ENCODE measurements at regions not wholly inside any gene's neighbourhood (a gene's known extent, or its start where the extent isn't known, plus 50 kb on each side); places are given as distances from the start of the nearest gene placed in this dataset.

- no peak overlapping the region for H3K27ac Mint-ChIP-seq
- no peaks in the 10 kb centered on the region for H3K4me1 Mint-ChIP-seq
- H3K36me3 Mint-ChIP-seq: no peaks in the 10 kb centered on the region
- H3K27me3 Mint-ChIP-seq: peaks cover 6% of the 10 kb centered on the region
- H3K9me3 Mint-ChIP-seq: no peaks in the 10 kb centered on the region
- DNase-seq (no peak), ATAC-seq (ENCODE audit: low read depth) (no peak)
- H3K4me3 Mint-ChIP-seq: no peak overlapping the region
- POLR2A ChIA-PET: no interaction called here
Observed at GRCh38 chr1:209454340-209454994, 129.0 kb upstream of the CAMK1G start.

- POLR2A ChIA-PET: no interaction called here
- no peak for ATAC-seq (ENCODE audit: low read depth)
- peaks cover 6% of the 10 kb centered on the region for H3K27me3 Mint-ChIP-seq
- DNase-seq: no peak
- no peak overlapping the region for H3K4me3 Mint-ChIP-seq
- no peaks in the 10 kb centered on the region for H3K4me1 Mint-ChIP-seq
- no peaks in the 10 kb centered on the region for H3K36me3 Mint-ChIP-seq
- no peaks in the 10 kb centered on the region for H3K9me3 Mint-ChIP-seq
- no peak overlapping the region for H3K27ac Mint-ChIP-seq
Observed at GRCh38 chr1:209455145-209455544, 128.4 kb upstream of the CAMK1G start.

- Mint-ChIP-seq H3K27me3 (peaks cover 6% of the 10 kb centered on the region), H3K4me3 (no peak overlapping the region), H3K9me3 (no peaks in the 10 kb centered on the region), H3K27ac (no peak overlapping the region), H3K4me1 (no peaks in the 10 kb centered on the region), H3K36me3 (no peaks in the 10 kb centered on the region)
- POLR2A ChIA-PET: no interaction called here
- no peak for ATAC-seq (ENCODE audit: low read depth)
- DNase-seq: no peak
Observed at GRCh38 chr1:209455661-209456358, 127.7 kb upstream of the CAMK1G start.

- Mint-ChIP-seq H3K27ac (no peak overlapping the region), H3K27me3 (peaks cover 9% of the 10 kb centered on the region), H3K36me3 (no peaks in the 10 kb centered on the region), H3K4me3 (no peak overlapping the region), H3K4me1 (no peaks in the 10 kb centered on the region), H3K9me3 (no peaks in the 10 kb centered on the region)
- POLR2A ChIA-PET: no interaction called here
- no peak for ATAC-seq (ENCODE audit: low read depth)
- no peak for DNase-seq
Observed at GRCh38 chr1:209456878-209457277, 126.6 kb upstream of the CAMK1G start.

GRCh38 chr1:209457401-209458125, 126.0 kb upstream of the CAMK1G start:
- Mint-ChIP-seq H3K27ac (no peak overlapping the region), H3K4me1 (no peaks in the 10 kb centered on the region), H3K27me3 (peaks cover 13% of the 10 kb centered on the region), H3K9me3 (peaks cover 2% of the 10 kb centered on the region), H3K4me3 (no peak overlapping the region), H3K36me3 (no peaks in the 10 kb centered on the region)
- POLR2A ChIA-PET: no interaction called here
- no peak for DNase-seq
- ATAC-seq (ENCODE audit: low read depth): no peak

GRCh38 chr1:209458921-209459320, 124.6 kb upstream of the CAMK1G start:
- Mint-ChIP-seq H3K4me3 (no peak overlapping the region), H3K4me1 (no peaks in the 10 kb centered on the region), H3K9me3 (peaks cover 2% of the 10 kb centered on the region), H3K36me3 (no peaks in the 10 kb centered on the region), H3K27ac (no peak overlapping the region), H3K27me3 (peaks cover 16% of the 10 kb centered on the region)
- DNase-seq: no peak
- POLR2A ChIA-PET: no interaction called here
- ATAC-seq (ENCODE audit: low read depth): no peak

- Mint-ChIP-seq H3K4me1 (no peaks in the 10 kb centered on the region), H3K36me3 (no peaks in the 10 kb centered on the region), H3K27me3 (peaks cover 16% of the 10 kb centered on the region), H3K4me3 (no peak overlapping the region), H3K27ac (peak overlapping the region; percentile 47), H3K9me3 (peaks cover 2% of the 10 kb centered on the region)
- ATAC-seq (ENCODE audit: low read depth) (no peak), DNase-seq (no peak)
- POLR2A ChIA-PET: no interaction called here
Observed at GRCh38 chr1:209461168-209461567, 122.3 kb upstream of the CAMK1G start.

GRCh38 chr1:209462433-209462832, 121.1 kb upstream of the CAMK1G start:
- POLR2A ChIA-PET: no interaction called here
- Mint-ChIP-seq H3K27ac (no peak overlapping the region), H3K27me3 (peaks cover 10% of the 10 kb centered on the region), H3K4me3 (no peak overlapping the region), H3K4me1 (no peaks in the 10 kb centered on the region), H3K9me3 (peaks cover 2% of the 10 kb centered on the region), H3K36me3 (no peaks in the 10 kb centered on the region)
- no peak for ATAC-seq (ENCODE audit: low read depth)
- no peak for DNase-seq

GRCh38 chr1:209463441-209463840, 120.1 kb upstream of the CAMK1G start:
- Mint-ChIP-seq H3K4me1 (no peaks in the 10 kb centered on the region), H3K9me3 (peaks cover 2% of the 10 kb centered on the region), H3K27me3 (peaks cover 10% of the 10 kb centered on the region), H3K4me3 (no peak overlapping the region), H3K27ac (no peak overlapping the region), H3K36me3 (no peaks in the 10 kb centered on the region)
- DNase-seq: no peak
- no peak for ATAC-seq (ENCODE audit: low read depth)
- POLR2A ChIA-PET: no interaction called here

- H3K4me1 Mint-ChIP-seq: no peaks in the 10 kb centered on the region
- no peak overlapping the region for H3K27ac Mint-ChIP-seq
- POLR2A ChIA-PET: no interaction called here
- no peak for ATAC-seq (ENCODE audit: low read depth)
- peaks cover 7% of the 10 kb centered on the region for H3K9me3 Mint-ChIP-seq
- no peaks in the 10 kb centered on the region for H3K36me3 Mint-ChIP-seq
- H3K27me3 Mint-ChIP-seq: peaks cover 2% of the 10 kb centered on the region
- no peak overlapping the region for H3K4me3 Mint-ChIP-seq
- DNase-seq: no peak
Observed at GRCh38 chr1:209473025-209473424, 110.5 kb upstream of the CAMK1G start.

- H3K9me3 Mint-ChIP-seq: no peaks in the 10 kb centered on the region
- no peaks in the 10 kb centered on the region for H3K36me3 Mint-ChIP-seq
- H3K4me3 Mint-ChIP-seq: no peak overlapping the region
- H3K4me1 Mint-ChIP-seq: peaks cover 3% of the 10 kb centered on the region
- peaks cover 2% of the 10 kb centered on the region for H3K27me3 Mint-ChIP-seq
- DNase-seq (no peak), ATAC-seq (ENCODE audit: low read depth) (no peak)
- no peak overlapping the region for H3K27ac Mint-ChIP-seq
- POLR2A ChIA-PET: no interaction called here
Observed at GRCh38 chr1:209480345-209480744, 103.2 kb upstream of the CAMK1G start.

- H3K9me3 Mint-ChIP-seq: no peaks in the 10 kb centered on the region
- H3K36me3 Mint-ChIP-seq: no peaks in the 10 kb centered on the region
- ATAC-seq (ENCODE audit: low read depth) (no peak), DNase-seq (no peak)
- no peak overlapping the region for H3K4me3 Mint-ChIP-seq
- peaks cover 3% of the 10 kb centered on the region for H3K4me1 Mint-ChIP-seq
- no peak overlapping the region for H3K27ac Mint-ChIP-seq
- POLR2A ChIA-PET: no interaction called here
- H3K27me3 Mint-ChIP-seq: peaks cover 2% of the 10 kb centered on the region
Observed at GRCh38 chr1:209483691-209484090, 99.8 kb upstream of the CAMK1G start.

- no peak overlapping the region for H3K27ac Mint-ChIP-seq
- no peak overlapping the region for H3K4me3 Mint-ChIP-seq
- no peaks in the 10 kb centered on the region for H3K36me3 Mint-ChIP-seq
- no peaks in the 10 kb centered on the region for H3K9me3 Mint-ChIP-seq
- no peak for ATAC-seq (ENCODE audit: low read depth)
- DNase-seq: no peak
- peaks cover 3% of the 10 kb centered on the region for H3K4me1 Mint-ChIP-seq
- H3K27me3 Mint-ChIP-seq: peaks cover 2% of the 10 kb centered on the region
- POLR2A ChIA-PET: no interaction called here
Observed at GRCh38 chr1:209484429-209484828, 99.1 kb upstream of the CAMK1G start.

GRCh38 chr1:209485167-209485566, 98.3 kb upstream of the CAMK1G start:
- H3K36me3 Mint-ChIP-seq: no peaks in the 10 kb centered on the region
- no peak overlapping the region for H3K4me3 Mint-ChIP-seq
- DNase-seq: no peak
- POLR2A ChIA-PET: no interaction called here
- no peak for ATAC-seq (ENCODE audit: low read depth)
- peaks cover 3% of the 10 kb centered on the region for H3K4me1 Mint-ChIP-seq
- H3K27me3 Mint-ChIP-seq: peaks cover 2% of the 10 kb centered on the region
- no peak overlapping the region for H3K27ac Mint-ChIP-seq
- H3K9me3 Mint-ChIP-seq: no peaks in the 10 kb centered on the region

Measured in activated naive CD8-positive, alpha-beta T cell treated with anti-CD3 and anti-CD28 coated beads, Interleukin-2, amount 10 ng/mL, durations not matched to agents 7 days and 5 days (primary cell).